ENCODE measurements at regions not wholly inside any gene's neighbourhood (a gene's known extent, or its start where the extent isn't known, plus 50 kb on each side); places are given as distances from the start of the nearest gene placed in this dataset.

GRCh38 chr13:27362064-27362751 lies 62.2 kb upstream of the GTF3A start (continued):
- TF ChIP-seq RFXANK (CRISPR knock-in tag; IDR thresholded peaks at IDR 0.05) (no peak), ZNF740 (CRISPR knock-in tag; IDR thresholded peaks at IDR 0.05) (no peak), HDAC1 (CRISPR knock-in tag; IDR thresholded peaks at IDR 0.05) (no peak), RARA (CRISPR knock-in tag; IDR thresholded peaks at IDR 0.05) (no peak), KMT2B (CRISPR knock-in tag; IDR thresholded peaks at IDR 0.05) (no peak), ZNF841 (CRISPR knock-in tag; IDR thresholded peaks at IDR 0.05; ENCODE audit: borderline replicate concordance) (no peak), ZNF703 (CRISPR knock-in tag; IDR thresholded peaks at IDR 0.05; ENCODE audit: borderline replicate concordance) (no peak), SMAD1 (CRISPR knock-in tag; IDR thresholded peaks at IDR 0.05; ENCODE audit: borderline replicate concordance, low read depth) (no peak), ZNF713 (CRISPR knock-in tag; IDR thresholded peaks at IDR 0.05) (no peak), RORA (CRISPR knock-in tag; IDR thresholded peaks at IDR 0.05) (no peak), ZNF547 (CRISPR knock-in tag; IDR thresholded peaks at IDR 0.05) (peak; percentile 59; the same call in 1 of the 2 replicates), SIX1 (CRISPR knock-in tag; IDR thresholded peaks at IDR 0.05; ENCODE audit: borderline replicate concordance) (no peak), CERS6 (CRISPR knock-in tag; IDR thresholded peaks at IDR 0.05) (no peak), AHDC1 (CRISPR knock-in tag; IDR thresholded peaks at IDR 0.05; ENCODE audit: borderline replicate concordance) (no peak), HMG20A (CRISPR knock-in tag; IDR thresholded peaks at IDR 0.05; ENCODE audit: borderline replicate concordance) (no peak), ZNF616 (CRISPR knock-in tag; IDR thresholded peaks at IDR 0.05; ENCODE audit: low read depth) (no peak), KDM5B (CRISPR knock-in tag; IDR thresholded peaks at IDR 0.05; ENCODE audit: borderline replicate concordance) (peak; percentile 41; the same call in 1 of the 2 replicates), IKZF4 (CRISPR knock-in tag; IDR thresholded peaks at IDR 0.05; ENCODE audit: borderline replicate concordance, low read depth, not compliant biosample characterization) (no peak), RBAK (CRISPR knock-in tag; IDR thresholded peaks at IDR 0.05) (no peak), ZNF7 (CRISPR knock-in tag; IDR thresholded peaks at IDR 0.05) (no peak), PBX2 (CRISPR knock-in tag; IDR thresholded peaks at IDR 0.05) (no peak), ZNF225 (CRISPR knock-in tag; IDR thresholded peaks at IDR 0.05) (no peak), ZBTB1 (CRISPR knock-in tag; IDR thresholded peaks at IDR 0.05; ENCODE audit: borderline replicate concordance) (no peak), KDM2A (CRISPR knock-in tag; IDR thresholded peaks at IDR 0.05; ENCODE audit: borderline replicate concordance, low read depth) (peak; percentile 67; the same call in 1 of the 2 replicates)
